Stimulated activated CD4-positive, alpha-beta T cell treated with anti-CD3 and anti-CD28 coated beads, TNF-alpha, amount 100 ng/mL, for 4 hours (primary cell): ENCODE measurements at regions not wholly inside any gene's neighbourhood (a gene's known extent, or its start where the extent isn't known, plus 50 kb on each side); places are given as distances from the start of the nearest gene placed in this dataset.

Source experiments
- DNase-seq, 3 experiments: peaks; one replicate each; pipeline ENCODE4 v3.0.0-alpha.2; 2020; ENCODE audit warnings: low read depth in 3 of 3

- DNase-seq: no peak
Measured at GRCh38 chr10:128497660-128498377, 371.6 kb upstream of the MKI67 start.

DNA sequence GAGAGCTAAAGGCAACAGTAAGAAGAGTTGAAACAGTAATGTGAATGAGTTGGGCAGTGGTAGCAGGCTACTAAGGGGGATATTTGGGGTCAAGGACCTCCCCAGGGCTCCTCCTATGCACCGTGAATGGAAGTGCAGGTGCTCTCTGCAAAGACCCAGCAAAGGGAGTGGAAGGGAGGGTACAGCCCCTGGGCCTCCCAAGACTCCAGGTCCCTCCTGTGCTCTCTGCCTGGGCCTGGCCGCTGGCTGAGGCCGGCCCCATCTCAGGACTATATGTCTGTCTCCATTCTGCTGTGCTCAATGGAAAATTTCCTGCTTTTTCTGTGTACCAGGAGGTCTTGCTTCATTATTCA lies 372.1 kb upstream of the MKI67 start:
- DNase-seq: no peak

- no peak for DNase-seq
Measured at GRCh38 chr10:128498746-128499145, 372.5 kb upstream of the MKI67 start.

GRCh38 chr10:128499486-128499885 lies 373.3 kb upstream of the MKI67 start:
- no peak for DNase-seq

- no peak for DNase-seq
Measured at GRCh38 chr10:128499956-128500355, 373.7 kb upstream of the MKI67 start.

DNA sequence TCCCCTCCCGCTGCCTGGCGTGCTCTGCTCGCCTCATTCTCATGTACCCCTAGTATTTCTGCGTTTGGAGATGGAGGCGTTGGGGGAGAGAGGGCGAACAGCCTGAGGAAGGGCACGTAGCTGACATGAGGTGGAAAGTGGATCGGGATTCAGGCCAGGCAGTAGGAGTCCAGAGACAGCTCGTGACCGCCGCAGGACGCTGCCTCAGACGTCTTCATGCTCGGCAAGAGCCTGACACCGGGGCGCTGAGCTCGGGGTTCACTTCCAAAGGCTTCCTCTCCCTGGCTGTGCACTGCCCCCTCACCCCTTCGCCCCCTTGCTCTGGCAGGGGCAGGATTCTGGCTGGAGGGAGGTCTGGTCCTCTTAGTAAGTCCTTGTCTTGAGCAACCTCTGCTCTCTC lies 374.4 kb upstream of the MKI67 start:
- DNase-seq: no peak

GRCh38 chr10:128505346-128505745 lies 379.1 kb upstream of the MKI67 start:
- DNase-seq: no peak

DNA sequence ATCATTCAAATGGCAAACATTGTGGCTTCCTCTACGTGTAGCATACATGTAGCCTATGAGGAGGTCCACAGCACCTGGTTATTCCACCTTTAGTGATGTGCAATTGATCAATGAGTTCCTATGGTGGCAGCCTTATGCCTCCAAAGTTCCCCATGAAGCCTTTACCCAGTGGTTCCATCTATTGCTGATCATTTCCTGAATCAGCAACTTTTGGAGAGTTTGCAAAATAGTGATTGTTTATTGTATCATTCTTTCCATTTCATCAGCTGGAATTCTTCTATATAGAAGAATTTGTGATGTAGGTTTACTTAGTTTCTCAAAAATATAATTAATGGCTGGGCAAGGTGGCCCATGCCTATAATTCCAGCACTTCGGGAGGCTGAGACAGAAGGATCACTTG lies 380.2 kb upstream of the MKI67 start:
- DNase-seq: no peak

GRCh38 chr10:128507066-128507465 lies 380.8 kb upstream of the MKI67 start:
- no peak for DNase-seq

GRCh38 chr10:128511284-128511683 lies 385.1 kb upstream of the MKI67 start:
- DNase-seq: no peak

DNA sequence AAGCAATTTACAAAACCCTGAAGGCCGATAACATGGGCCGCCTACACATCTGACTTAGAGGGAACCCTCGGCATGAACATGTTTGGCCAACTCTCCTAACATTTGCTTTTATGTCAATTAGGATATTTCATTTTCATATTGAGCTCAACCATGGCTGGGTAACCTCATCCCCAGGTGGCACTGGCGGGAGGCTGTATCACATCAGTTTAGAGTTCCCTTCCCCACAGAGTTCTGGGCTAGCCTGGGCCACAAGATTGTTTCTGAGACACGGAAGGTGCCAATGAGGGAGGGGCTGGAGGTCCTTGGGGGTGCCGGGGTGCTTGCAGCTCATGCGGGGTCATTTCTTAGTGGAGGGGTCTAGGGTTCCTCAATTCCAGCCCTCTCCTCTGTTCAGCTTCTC lies 386.5 kb upstream of the MKI67 start:
- DNase-seq: no peak

- DNase-seq: no peak
Measured at GRCh38 chr10:128514536-128514935, 388.3 kb upstream of the MKI67 start.

DNA sequence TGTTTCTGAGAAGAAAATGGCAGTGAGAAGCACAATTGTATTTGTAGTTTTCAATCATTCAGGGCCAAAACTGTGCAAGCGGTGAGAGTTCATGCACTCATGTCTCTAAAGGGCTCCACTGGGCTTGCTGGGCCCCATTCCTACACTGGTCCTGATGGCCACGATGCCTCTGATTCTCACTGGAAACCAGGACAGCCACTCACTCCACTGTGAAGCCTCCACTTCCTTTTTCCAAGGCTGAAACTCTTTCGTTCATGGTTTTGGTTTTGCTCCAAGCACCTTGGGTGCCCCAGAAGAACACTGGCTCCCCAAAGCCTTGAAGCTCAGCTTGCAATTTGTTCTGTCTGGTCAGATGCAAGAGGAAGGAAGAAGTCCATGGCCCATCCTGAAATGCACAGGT lies 390.0 kb upstream of the MKI67 start:
- DNase-seq: no peak

DNA sequence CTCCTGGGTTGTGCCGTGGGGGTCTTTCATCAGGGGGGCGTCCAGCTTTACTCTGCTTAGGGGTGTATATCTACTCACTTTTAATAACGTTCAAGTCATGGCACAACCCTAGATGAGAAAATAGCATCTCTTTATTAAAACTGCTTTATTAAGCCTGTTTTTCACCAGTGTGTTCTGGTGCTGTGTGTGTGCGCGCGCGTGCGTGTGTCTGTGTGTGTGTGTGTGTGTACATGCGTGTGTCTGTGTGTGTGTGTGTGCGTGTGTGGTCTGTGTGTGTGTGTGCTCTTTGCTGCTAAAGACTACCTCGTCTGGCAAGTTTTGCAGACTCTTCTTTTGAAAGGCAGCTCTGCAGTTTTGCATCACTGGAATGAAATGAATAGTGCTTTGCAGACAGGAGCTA lies 390.9 kb upstream of the MKI67 start:
- no peak for DNase-seq

DNA sequence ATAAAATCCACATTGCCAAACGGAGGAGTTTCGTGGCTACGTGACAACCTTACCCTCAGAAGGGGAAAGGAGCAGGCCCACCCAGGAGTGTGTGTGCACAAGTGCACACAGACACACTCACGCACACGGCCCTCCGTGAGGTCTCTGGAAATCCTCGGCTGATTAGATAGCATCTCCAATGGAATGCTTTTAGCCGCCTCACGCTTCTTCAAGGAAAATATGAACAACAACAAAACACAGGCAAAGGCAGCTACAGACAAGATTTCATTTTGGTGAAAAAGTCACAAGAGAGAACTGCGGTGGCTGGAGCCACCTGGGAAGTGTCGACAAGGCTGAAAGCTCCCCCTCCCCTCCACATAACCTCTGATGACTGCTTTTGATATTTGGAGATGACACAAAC lies 391.8 kb upstream of the MKI67 start:
- no peak for DNase-seq

GRCh38 chr10:128519581-128519980 lies 393.4 kb upstream of the MKI67 start:
- no peak for DNase-seq

DNA sequence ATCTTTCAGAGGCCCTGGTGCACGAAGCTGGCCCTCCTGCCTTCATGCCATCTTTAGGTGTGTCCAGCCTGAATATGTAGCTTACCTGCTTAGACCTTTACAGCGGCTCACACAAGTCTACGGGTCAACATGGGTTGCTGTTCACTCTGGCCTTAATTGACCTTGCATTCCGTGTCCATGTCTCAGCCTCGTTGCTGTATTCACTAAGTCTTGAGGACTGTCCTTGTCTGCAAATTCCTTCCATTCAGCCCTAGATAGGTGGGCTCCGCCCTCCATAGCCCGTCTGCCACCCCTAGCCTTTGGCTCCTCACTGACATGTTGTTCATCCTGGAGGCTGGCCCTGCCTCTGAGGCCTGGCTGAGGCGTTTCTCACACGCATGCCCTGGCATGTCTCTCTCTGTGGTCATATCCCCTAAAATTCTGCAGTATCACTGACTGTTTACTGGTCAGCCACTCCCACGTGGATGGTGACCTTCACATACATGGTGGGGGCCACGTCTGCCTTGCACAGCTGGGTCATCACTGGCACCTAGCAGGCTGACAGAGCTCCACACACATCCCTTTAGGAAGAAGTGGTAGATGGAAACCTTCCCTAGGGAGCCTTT lies 394.1 kb upstream of the MKI67 start:
- no peak for DNase-seq

DNA sequence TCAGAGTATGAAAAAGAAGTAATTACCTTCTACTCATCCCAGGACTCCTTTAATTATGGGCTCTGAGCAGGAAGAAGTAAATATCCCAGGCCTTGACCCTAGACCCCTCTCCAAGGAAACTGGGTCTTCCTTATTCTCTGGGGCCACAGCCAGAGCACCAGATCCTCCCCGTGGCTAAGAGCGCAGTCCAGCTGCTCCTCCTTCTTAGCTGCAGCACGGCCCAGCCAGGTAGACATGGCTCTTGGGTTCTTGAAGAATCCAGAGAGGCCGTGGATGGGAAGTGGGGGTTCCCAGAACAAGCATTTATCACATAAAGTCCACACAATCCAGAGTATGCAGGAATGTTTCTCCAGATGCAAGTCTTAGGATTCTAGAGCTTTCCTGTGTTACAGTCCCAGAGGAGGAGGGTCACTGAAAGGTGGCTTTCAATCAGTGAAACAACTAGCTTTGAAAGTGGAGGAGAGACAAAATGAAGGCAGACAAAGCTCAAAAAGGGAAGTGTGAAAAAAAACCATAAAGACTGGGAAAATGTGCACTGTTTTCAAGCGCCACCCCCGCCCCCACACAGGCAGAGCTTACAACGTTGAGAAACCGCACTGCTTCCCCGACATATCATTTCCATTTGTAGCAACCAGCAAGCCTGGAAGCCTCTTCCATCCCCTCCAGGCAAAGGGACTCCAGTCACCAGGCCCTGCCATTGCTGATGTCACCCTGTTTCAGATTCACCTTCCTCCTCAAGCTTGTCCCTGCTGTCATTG lies 396.5 kb upstream of the MKI67 start:
- DNase-seq: no peak

- DNase-seq: no peak
Measured at GRCh38 chr10:128525444-128525843, 399.2 kb upstream of the MKI67 start.

GRCh38 chr10:128525936-128526335 lies 399.7 kb upstream of the MKI67 start:
- DNase-seq: no peak

- no peak for DNase-seq
Measured at GRCh38 chr10:128526791-128527375, 400.7 kb upstream of the MKI67 start.

DNA sequence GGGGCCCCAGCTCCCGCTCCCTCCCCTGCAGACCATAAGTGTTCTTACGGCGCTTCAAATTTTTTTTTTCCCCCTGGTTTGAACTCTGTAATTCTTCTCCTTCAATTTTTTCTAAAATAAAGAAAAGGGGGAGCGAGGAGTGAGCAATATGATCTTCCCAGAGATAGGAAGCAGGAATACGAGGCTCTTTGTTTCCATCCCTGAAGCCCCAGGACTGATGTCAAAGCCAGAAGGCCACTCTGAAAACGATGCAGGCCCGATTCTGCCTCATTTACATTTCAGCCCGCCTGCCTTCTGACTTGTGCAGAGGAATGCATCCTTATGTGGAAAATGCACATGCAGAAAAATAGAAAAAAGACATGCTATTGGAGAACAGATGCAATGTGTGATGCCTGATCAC lies 401.5 kb upstream of the MKI67 start:
- no peak for DNase-seq

DNA sequence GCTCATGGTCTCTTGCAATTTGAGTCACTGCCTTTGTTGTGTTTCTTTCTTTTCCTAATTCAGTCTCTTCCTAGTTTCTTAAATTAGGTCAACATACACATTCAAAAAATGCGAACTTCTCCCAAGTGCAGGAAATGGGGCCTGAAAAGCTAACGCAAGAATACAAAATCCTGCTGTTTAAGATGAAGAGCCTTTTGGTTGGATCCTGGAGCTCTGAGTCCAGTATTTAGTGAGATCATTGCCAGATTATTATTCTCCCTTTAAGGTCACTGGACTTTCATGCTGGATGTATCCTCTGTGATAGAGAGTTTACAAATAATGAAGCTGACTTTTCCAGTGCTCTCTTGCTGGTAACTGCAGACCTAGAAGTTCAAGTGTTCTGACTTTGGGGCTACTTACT lies 401.9 kb upstream of the MKI67 start:
- no peak for DNase-seq
